ENCODE measurements at regions not wholly inside any gene's neighbourhood (a gene's known extent, or its start where the extent isn't known, plus 50 kb on each side); places are given as distances from the start of the nearest gene placed in this dataset.

DNA sequence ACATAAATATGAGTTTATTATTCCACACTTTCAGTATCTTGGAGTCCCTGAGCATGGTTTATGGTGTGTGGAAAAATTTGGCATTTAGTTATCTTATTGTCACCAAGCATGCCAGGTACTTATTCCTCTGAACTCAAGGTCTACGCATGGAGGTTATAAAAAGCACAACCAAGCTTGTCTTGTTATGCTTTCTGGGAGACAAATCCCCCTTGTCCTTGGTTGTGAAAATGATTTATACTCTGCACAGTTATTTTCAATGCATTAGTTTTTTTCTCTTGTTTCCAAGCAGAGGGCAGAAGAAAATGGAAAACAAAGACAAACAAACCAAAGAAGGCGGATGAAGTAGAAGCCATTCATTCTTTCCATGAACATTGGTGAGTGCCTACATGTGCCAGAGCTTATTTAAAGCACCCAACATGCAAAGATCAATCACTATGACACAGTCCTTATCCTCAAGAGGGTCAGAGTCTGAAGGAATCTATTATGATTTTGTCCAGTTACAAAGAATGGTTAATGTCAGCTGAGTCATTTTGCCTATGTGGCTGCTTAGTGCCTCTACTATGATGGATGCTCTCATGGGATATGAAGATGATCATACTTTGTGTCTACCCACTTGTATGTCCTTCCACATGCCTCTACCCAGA, 323.1 kb downstream of the TENT4A start:
- no peak overlapping the region for H3K4me3 Mint-ChIP-seq
- peaks cover 3% of the 10 kb centered on the region for H3K27me3 Mint-ChIP-seq (ENCODE audit: low read depth)
- TF ChIP-seq, protein P1, sequence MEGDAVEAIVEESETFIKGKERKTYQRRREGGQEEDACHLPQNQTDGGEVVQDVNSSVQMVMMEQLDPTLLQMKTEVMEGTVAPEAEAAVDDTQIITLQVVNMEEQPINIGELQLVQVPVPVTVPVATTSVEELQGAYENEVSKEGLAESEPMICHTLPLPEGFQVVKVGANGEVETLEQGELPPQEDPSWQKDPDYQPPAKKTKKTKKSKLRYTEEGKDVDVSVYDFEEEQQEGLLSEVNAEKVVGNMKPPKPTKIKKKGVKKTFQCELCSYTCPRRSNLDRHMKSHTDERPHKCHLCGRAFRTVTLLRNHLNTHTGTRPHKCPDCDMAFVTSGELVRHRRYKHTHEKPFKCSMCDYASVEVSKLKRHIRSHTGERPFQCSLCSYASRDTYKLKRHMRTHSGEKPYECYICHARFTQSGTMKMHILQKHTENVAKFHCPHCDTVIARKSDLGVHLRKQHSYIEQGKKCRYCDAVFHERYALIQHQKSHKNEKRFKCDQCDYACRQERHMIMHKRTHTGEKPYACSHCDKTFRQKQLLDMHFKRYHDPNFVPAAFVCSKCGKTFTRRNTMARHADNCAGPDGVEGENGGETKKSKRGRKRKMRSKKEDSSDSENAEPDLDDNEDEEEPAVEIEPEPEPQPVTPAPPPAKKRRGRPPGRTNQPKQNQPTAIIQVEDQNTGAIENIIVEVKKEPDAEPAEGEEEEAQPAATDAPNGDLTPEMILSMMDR (conservative IDR thresholded peaks at IDR 0.05), result no peak
- H3K36me3 Mint-ChIP-seq (ENCODE audit: low read depth), result no peaks in the 10 kb centered on the region
- DNase-seq (ENCODE audit: low read depth, low spot score), result no peak
- no peaks in the 10 kb centered on the region for H3K4me1 Mint-ChIP-seq
- no peaks in the 10 kb centered on the region for H3K9me3 Mint-ChIP-seq
- no peak overlapping the region for H3K27ac Mint-ChIP-seq (ENCODE audit: unreplicated experiment)

DNA sequence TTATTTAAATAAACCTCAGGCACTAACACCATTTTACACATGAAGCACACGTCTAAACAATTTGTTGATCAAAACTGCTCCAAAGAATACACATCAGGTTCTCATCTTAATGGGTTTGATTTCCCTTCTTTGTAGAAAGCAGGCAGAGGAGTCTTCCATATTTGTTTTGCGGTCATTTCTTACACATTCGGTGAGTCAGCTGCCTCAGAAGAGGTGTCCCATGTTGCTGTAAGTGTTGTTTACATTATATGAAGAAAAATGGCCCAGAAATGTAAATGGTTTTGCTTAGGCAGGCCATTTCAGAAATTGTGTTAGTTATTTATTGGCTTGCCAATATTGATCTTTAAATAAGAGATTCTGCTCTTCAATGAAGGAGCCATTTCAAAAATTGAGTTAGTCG, 325.8 kb downstream of the TENT4A start:
- TF ChIP-seq, protein P1 (conservative IDR thresholded peaks at IDR 0.05), result no peak
- no peak for DNase-seq (ENCODE audit: low read depth, low spot score)
- H3K4me1 Mint-ChIP-seq, result no peaks in the 10 kb centered on the region
- peaks cover 3% of the 10 kb centered on the region for H3K27me3 Mint-ChIP-seq (ENCODE audit: low read depth)
- H3K9me3 Mint-ChIP-seq, result no peaks in the 10 kb centered on the region
- no peak overlapping the region for H3K27ac Mint-ChIP-seq (ENCODE audit: unreplicated experiment)
- H3K36me3 Mint-ChIP-seq (ENCODE audit: low read depth), result no peaks in the 10 kb centered on the region
- no peak overlapping the region for H3K4me3 Mint-ChIP-seq

- Mint-ChIP-seq H3K27ac (ENCODE audit: unreplicated experiment) (no peak overlapping the region), H3K4me1 (no peaks in the 10 kb centered on the region), H3K36me3 (ENCODE audit: low read depth) (no peaks in the 10 kb centered on the region), H3K4me3 (no peak overlapping the region), H3K27me3 (ENCODE audit: low read depth) (peaks cover 3% of the 10 kb centered on the region), H3K9me3 (no peaks in the 10 kb centered on the region)
- TF ChIP-seq, protein P1 (conservative IDR thresholded peaks at IDR 0.05), result no peak
- DNase-seq (ENCODE audit: low read depth, low spot score), result no peak
Observed at GRCh38 chr5:7040111-7040510, 326.9 kb downstream of the TENT4A start.

DNA sequence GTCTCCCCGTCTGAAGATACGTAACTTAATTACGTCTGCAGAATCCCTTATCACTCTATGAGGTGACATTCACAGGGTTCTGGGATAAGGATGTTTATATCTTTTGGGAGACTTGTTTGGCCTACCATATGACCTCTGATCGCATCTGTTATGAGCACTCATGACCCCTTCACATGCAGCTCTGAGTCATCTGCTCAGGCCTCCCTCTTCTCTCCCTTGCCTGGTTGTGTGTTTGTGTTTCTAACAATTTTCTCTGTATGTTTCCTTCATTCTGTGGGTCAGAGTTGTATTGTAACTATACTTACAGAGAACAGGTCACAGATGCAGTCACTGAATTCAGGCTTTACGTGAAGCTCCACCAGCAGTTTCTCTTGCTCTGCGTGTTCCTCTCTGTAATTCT, 330.6 kb downstream of the TENT4A start:
- TF ChIP-seq, protein P1 (conservative IDR thresholded peaks at IDR 0.05), result no peak
- no peaks in the 10 kb centered on the region for H3K36me3 Mint-ChIP-seq (ENCODE audit: low read depth)
- no peaks in the 10 kb centered on the region for H3K4me1 Mint-ChIP-seq
- H3K9me3 Mint-ChIP-seq, result no peaks in the 10 kb centered on the region
- no peak overlapping the region for H3K27ac Mint-ChIP-seq (ENCODE audit: unreplicated experiment)
- no peak for DNase-seq (ENCODE audit: low read depth, low spot score)
- no peaks in the 10 kb centered on the region for H3K27me3 Mint-ChIP-seq (ENCODE audit: low read depth)
- H3K4me3 Mint-ChIP-seq, result no peak overlapping the region

GRCh38 chr5:7047511-7048261, 334.5 kb downstream of the TENT4A start:
- H3K36me3 Mint-ChIP-seq (ENCODE audit: low read depth), result no peaks in the 10 kb centered on the region

More at GRCh38 chr5:7047511-7048261, 334.5 kb downstream of the TENT4A start:
- Mint-ChIP-seq H3K27ac (ENCODE audit: unreplicated experiment) (no peak overlapping the region), H3K4me3 (no peak overlapping the region), H3K4me1 (no peaks in the 10 kb centered on the region), H3K9me3 (no peaks in the 10 kb centered on the region), H3K27me3 (ENCODE audit: low read depth) (no peaks in the 10 kb centered on the region)
- no peak for DNase-seq (ENCODE audit: low read depth, low spot score)
- TF ChIP-seq, protein P1 (conservative IDR thresholded peaks at IDR 0.05), result no peak
